HG03521 (cell line): ENCODE measurements at regions not wholly inside any gene's neighbourhood (a gene's known extent, or its start where the extent isn't known, plus 50 kb on each side); places are given as distances from the start of the nearest gene placed in this dataset.

Source experiments
- ATAC-seq: cut with Tn5 transposase; IDR thresholded peaks from one replicate; pipeline ENCODE4 v1.9.1; 2021; ENCODE audit warnings: mild to moderate bottlenecking, moderate library complexity; ENCODE audit not compliant: unreplicated experiment

DNA sequence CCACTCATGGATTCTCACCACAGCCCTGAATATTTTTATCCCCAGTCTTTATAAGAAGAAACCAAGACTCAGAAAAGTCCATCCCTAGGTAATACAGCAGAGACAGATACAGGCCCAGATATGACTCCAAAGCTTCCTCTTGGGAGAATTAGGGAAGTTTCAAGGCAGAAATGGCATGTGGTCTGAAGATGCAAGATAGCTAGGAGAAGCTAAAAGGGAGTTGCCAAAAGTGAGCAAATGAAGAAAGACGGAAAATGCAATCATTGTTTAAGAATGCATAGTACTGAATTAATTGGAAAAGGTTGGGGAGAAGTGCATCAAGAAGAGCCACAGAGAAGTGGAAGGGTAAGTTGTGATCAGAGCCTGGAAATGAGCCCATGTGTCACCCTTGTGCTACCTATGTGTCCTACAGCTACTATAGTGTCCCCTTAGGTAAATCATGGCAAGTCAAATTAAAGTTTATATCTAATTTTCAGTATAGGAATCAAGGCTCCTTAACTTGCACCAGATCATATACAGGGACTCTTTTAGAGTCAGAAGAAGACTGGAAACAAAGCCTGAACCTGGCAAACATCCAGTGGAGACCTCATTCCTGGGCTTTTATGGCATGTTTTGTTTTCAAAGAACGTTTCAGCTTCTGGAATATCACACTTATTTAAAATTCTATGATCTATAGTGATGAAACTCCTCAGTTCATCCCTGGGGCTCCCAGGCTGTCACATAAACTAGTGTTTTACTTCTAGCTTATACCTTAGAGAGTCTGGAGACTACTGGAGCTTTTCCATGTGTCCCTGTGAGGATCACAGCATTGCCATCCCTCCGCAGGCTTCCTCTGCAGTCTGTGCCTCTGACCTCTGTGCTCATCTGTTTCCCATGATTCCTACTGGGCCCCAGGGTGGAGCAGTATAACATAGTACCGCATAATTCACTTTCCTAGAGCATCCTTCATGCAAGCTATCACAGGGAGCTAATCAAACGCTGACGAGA, 189.0 kb upstream of the CDKN3 start:
- ATAC-seq: no peak

DNA sequence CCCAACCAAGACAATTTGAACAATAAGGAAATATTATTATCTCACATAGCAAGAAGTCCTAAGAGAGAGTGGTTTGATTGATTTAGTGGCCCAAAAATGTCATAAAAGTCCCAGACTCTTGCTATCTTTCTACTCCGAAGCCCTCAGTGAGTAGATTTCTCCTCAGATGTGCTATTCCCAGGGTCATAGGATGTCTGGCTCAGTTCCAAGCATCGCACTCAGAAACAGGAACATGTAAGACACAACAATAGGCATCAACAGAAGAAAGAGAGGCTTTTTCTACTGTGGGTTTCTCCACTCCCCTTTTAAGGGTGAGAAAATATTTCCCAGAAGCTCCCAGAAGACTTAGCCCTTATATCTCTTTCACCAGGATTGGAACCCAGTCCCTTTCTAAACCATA, 188.1 kb upstream of the CDKN3 start:
- no peak for ATAC-seq

DNA sequence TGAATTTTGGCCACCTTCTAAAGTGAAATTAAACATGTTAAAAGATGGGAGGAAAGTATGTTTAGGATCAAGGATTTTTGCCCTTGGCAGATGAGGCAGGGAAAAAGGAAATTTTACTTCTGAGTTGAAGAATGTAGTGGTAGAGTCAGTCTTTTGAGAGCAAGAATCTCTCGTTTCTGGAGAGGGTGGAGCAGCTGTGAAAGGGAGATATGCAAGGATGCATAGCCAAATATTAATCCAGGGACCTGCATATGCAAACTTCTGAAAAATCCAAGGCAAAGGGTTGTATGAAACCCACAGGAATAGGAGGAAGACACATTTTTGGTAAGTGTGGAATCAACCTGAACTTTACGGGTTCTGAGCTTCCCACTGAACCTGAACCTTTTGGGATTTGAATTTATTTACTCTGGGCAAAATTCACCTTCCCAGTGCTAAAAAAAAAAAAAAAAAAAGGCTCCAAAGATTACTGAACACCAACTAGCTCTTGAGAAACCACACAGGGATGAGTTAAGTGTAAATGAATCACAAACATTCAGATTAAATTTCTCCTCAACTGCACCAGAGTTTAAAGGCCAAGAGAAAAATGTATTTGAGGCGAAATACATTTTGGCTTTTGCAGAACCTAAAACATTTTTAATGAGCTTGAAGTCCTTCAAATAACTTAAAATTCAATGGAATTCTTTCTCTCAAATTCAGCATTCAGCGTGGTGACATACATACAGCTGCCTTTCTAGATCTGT, 187.1 kb upstream of the CDKN3 start:
- no peak for ATAC-seq

DNA sequence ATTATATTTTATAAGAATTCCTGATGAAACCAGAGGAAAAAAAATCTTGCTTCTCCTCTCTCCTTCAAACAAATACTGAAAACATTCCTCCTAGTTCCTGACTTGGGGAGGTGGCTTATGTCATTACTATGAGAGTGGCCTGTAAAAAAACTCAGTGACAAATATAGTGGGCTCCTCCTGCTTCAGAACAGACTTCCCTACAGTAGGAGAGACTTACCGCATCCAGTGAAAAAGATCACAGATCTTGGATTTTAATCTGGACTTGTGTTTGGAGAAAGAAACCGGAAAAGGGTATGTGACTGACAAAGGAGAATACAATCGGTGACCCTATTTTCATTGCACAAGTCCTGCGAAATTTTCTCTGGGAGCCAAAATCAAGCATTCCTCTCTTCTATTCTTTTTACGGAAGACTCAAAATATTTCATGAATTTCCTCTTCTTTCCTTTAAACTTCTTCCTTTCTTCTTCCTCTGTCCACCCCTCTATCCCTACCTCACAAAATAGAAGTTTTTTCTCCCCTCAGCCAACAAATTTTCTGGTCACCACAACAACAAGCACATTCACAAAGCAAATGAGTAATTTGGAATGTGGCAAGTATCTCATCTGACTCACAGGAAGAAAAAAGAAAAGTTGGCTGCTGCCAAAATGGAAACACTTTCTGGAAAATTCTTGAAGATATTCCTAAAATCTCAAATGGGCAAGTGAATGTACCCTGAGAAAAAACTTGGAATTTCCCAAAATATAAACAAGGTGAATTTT, 185.1 kb upstream of the CDKN3 start:
- no peak for ATAC-seq

DNA sequence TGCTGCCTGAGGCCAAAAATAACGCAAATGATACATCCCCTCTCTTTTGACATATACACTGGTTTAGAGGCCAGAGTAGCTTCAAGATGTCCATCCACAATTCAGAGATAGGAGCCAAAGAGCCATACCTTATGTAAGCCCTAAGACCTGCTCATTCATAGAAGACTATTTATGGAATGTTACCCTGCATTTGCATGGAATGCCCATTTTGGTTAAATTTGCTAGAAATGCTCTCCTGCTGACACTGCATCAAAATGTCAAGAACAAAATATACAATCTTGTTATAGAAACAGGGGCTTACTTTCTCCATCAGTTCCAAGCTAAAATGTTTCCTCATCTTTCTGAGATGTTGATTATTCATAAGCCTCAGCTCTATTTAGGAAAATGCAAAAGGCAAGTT, 183.3 kb upstream of the CDKN3 start:
- no peak for ATAC-seq

DNA sequence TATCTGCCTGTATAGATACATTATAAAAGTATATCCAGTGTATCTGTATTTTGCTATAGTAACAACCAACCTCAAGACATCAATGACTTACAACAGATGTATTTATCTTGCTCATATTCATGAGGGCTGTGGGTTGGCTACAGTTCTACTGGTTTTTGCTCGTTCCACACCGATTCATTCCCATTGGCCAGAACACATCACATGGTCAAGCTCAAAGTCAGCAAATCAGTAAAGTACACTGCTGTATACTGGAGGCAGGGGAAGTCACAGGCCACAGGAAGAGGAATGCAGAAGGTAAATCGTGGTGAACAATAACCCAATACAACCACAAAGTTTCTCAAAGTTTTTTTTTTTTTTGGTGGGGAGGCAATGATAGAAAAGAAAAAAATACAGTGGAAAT, 180.0 kb upstream of the CDKN3 start:
- no peak for ATAC-seq

DNA sequence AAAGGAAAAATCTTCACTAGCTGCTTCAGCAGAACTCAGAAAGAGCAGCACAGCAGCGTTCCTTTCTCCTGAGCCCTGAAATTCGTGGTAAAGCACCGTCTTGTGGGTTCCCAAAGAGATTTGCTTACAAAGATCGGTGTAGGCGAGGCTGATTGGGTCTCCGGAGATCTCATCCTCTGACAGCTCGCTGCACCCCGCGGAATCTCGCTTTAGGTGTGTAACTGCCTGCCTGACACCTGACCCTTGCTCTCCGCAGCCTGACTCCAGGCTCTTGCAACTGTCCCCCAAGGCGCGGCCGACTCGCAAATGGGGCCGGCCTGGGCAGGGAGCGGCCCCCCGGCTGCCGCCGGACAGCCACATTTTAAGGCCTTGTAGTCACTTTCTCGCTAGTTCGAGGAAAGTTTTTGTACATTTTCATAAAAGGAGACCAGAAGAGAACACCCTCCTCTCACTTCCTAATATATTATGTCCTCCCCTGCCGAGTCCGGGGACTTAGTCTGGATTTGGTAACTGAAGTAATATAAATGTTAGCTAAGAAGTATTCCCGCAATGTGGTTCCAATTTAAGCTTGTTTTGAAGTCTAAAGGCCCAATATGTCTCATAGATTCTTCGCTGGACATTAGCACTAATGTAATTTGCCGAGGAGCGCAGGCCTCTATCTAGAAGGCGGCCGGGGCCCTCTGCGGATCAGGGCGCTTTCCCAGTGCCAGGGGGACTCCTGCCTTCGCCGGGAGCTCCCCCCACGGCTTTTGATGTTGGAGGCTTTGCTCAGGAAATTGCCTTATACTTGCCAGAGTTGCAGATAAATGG, 177.3 kb upstream of the CDKN3 start:
- ATAC-seq: no peak

DNA sequence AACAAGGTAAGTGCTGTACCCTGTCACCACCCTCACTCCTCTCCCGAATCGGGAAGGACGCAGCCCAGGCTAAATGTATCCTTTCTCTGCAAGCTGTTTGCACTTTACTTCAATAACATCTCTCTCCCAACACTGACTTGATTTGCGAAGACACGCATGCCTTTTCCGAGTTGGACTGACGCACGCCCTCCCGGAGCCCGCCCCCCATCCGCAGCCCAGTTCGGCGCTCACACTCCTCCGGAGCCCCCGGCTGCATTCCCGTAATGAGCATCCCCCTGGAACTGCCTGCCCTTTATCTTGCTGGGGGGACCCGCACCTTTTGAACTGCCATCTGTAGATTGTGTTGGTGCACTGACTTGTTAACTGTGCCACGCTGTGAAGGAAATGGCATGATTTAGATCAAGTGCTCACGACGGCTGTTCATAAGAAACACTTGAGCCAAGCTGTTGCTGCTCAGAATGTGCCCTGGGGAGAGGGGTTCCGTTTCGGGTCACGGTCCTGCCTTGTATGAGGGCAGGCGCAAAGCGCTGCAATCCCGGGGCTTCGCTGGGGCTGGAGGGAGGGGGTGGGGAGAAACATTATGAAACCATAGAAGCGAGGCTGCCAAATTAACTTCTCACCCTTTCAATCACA, 176.6 kb upstream of the CDKN3 start:
- no peak for ATAC-seq

DNA sequence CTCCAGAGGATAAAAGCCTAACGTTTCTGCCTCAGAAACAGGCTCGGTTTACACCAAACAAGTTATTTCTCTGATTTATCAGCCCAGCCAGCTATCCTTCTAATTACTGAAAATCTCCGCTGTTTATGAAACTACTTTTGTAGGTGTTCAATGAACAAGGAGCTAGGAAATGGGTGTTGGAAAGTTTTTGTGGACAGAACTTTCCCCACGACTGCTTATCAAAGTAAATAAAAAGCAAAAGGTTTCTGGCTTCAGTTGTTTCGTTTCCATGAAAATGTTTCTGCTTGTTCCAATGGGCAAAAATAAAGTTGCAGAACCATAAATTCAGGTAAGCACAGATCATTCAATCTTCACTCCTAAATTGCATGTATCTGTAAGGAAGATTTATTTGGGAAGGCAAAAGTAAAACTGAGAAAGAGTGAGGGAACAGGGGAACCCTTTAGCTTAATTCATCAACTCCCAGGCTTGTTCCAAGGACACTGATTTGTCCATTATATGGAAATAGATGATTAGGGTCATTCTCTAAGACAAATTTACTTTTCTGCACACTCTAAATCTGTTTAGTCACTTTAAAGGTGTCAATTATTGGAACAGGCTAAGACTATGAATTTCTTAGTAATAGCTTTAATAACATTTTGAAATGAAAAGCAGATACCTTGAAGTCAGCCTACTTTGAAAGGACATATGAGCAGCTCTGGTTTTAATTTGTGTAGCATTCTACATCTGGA, 175.9 kb upstream of the CDKN3 start:
- ATAC-seq: no peak

DNA sequence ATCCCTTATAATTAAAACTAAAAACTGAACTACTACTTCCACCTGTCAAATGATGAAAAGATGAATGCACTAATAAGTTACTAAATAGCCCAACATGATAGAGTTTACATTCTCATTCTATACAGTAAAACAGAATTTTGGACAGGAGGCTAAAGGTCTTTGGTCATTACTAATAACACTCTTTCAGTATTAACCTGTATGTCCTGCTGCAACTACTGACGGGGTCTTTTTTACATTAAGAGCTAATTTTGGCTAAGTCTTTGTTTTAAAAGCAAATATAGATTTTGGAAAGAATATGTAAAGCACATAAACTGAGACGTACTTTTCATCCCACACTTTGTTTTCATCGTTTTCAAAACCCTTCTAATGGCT, 175.4 kb upstream of the CDKN3 start:
- ATAC-seq: no peak

DNA sequence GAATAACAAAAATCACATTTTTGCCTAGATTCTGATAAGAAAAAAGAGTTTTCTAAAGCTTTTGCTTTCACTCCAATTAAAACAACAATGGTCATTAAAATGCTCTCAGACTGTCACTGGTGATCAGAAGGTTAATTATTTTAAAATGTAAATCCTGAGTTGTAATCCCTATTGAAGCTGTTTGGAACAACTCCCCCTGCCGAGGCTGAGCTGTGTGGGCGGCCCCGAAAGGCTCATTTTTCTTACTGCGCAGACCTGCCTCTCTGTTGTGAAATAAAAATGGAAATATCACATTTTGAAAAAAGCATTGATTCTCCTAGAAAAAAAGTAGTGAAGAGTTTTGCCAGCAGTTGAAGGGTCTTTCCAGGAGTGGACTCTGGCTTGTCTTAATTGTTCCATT, 174.8 kb upstream of the CDKN3 start:
- no peak for ATAC-seq

DNA sequence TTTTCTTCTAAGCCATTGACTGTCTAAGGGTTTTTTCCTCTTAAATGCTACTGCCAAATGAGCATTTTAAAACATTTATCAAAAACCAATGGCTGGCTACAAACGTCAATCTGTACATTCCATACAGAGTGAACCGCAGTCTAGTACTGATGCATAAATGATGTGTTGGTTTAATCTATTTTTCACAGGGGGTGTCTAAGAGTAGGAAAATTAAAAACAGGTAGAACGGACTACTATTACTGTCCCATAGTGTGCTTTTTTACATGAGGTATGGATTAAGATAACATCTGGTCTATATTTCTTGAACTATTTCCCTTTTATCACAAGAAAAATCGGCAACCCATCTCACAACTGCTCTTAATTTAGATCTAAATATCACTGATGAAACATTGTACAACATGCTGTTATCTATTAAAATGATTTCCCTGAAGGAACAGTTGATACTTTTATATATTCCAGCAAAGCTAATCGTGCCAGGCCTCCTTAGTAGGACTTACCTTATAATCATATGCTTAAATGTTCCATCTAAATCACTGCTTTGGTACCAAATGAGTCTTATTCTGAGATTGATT, 172.9 kb upstream of the CDKN3 start:
- no peak for ATAC-seq

DNA sequence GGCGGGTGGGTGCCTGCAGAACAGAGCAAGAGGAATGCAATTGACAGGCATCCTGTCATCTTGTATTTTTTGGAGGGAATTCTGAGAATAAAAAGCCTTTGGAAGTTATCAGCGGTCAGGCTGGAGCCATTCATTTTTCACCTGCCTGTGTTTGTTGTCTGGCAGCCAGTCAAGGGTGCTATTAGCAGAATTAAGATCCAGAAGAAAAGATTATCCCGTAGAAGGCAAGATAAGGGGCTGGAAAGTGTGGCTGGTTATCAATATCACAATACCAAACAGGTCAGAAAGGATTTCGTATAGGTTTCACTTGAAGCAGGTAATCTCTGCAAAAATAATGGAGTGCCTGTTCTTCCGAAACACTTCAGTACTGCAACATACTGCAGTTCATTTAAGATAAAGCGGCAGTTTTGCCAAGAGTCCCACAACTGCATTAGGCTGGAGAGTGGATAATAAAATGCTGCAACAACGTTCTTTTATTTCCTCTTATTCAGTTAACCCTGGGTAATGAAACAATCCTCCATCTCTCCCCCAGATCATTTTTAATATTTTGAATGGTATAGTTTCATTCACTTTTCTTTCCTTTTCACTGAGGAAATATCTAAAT, 171.2 kb upstream of the CDKN3 start:
- ATAC-seq: no peak

DNA sequence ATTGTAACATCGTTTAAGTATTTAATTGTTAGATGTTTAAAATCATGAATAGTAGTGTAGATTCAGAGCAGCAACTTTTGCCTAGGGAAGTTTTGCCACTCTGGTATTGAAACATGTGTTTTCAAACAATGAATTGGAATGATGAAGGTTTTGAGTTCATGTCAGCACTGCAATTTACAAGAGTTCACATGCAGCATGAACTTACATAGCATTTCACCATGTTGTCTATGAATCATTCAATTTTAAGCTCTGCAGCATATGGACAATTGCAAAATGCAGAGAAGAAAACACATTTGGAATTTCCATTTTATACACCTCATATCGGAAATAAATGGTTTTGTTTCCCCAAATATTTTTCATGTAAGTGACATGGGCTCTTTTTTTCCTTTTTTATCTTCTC, 170.7 kb upstream of the CDKN3 start:
- ATAC-seq: no peak

DNA sequence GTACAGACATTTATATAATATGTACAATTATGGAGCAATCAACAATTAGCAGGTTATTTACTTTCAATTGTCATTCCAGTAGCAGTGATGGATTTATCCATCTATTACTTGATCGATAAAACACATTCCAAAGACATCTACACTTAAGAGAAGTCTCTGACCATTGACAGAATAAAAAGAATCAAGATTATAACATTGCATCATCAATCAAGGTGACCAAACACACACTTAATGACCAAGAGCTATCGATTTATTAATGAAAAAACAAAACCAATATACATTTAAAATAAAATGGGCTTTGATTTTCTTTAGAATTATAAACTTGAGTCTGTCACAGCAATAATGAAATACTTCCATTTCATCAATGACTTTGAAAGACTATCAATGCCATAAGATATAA, 170.2 kb upstream of the CDKN3 start:
- ATAC-seq: no peak

DNA sequence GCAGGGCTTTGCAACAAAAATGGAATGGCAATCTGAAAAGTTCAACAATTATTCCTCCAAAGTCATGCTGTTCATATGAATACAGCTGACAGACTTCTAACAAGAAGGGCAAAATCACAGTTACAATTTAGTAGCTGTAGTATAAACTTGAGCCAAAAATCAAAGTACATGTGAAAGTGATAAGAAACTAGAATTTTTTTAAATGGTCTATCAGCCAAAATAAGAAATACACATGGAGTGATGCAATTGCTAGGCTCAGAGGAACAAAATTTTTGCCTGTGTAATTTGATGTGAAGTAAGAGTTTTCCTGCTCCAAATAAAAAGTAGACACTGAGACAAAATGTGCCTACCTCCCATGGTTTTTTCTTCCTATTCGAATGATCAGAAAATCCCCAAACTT, 167.7 kb upstream of the CDKN3 start:
- ATAC-seq: no peak

DNA sequence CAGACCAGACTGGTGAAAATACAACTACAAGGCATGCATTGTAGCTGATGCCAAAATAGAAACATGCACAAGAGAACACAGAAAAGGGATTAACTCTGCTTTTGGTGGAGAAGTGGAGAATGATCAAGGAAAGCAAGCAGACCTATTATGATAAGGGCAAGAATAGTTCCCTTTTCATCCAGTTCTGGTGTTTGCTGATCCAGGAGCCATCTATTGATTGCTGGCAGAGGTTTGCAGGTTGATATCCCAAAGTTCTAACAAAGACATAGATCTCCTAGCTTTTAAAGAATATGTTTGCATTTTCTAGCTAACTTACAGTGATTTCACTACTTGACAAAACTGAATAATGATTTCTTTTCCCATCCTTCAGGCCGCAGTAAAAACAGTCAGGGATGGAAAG, 166.2 kb upstream of the CDKN3 start:
- ATAC-seq: no peak

DNA sequence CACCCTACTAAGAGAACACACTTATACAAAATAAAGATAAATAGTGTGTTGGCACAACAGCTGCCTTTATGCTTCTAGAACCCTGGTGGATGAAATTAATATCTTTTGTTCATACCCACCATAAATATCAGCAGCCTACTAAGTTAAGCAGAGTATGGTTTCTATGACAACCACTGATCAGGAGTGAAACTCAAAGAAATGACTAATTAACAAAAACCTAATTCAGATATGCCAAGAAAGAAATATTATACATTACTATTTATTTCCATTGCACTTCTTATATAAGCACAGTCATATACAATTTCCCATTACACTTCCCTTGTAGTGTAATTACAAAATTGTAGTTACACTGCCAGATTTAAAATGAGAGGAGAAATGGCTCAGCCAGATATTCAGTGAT, 164.1 kb upstream of the CDKN3 start:
- no peak for ATAC-seq

DNA sequence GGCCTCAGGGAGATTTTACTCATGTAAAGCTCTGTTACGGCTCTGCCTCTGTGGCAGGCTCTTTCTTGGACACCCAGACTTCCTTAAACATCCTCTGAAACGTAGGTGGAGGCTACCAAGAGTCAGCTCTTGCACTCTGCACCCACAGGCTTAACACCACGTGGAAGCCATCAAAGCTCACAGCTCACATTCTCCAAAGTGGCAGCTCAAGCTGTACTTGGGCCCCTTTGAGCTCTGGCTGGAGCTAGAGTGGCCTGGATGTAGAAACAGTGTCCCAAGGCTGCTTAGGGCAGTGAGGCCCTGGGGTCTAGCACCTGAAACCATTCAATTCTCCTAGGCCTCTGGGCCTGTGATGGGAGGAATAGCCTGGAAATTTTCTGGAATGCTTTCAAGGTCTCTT, 155.3 kb upstream of the CDKN3 start:
- ATAC-seq: no peak
